ENCODE measurements at regions not wholly inside any gene's neighbourhood (a gene's known extent, or its start where the extent isn't known, plus 50 kb on each side); places are given as distances from the start of the nearest gene placed in this dataset.

GRCh38 chr4:136088211-136088867 is 1444.0 kb downstream of the PCDH18 start:
- H3K27ac ChIP-seq = no peak overlapping the region
- no peaks in the 10 kb centered on the region for H3K4me1 ChIP-seq
- no peaks in the 10 kb centered on the region for H3K9me3 ChIP-seq
- no peak overlapping the region for H3K4me3 ChIP-seq
- H3K27me3 ChIP-seq = no peaks in the 10 kb centered on the region
- TF ChIP-seq POLR2A (IDR thresholded peaks at IDR 0.05) (no peak), CTCF (IDR thresholded peaks at IDR 0.05) (no peak)
- intact Hi-C loops (cut with DNase I; ENCODE audit: low total_unique reads) = no loop called here
- DNase-seq = no peak
- H3K36me3 ChIP-seq = no peaks in the 10 kb centered on the region

GRCh38 chr4:136078976-136079375 is 1453.3 kb downstream of the PCDH18 start:
- TF ChIP-seq POLR2A (IDR thresholded peaks at IDR 0.05) (no peak), CTCF (IDR thresholded peaks at IDR 0.05) (no peak)
- intact Hi-C loops (cut with DNase I; ENCODE audit: low total_unique reads) = no loop called here
- Histone ChIP-seq H3K4me1 (no peaks in the 10 kb centered on the region), H3K36me3 (no peaks in the 10 kb centered on the region), H3K4me3 (no peak overlapping the region), H3K27ac (no peak overlapping the region), H3K27me3 (no peaks in the 10 kb centered on the region), H3K9me3 (no peaks in the 10 kb centered on the region)
- DNase-seq = no peak

- no peak for DNase-seq
- no peak for TF ChIP-seq CTCF (IDR thresholded peaks at IDR 0.05)
- no peak for TF ChIP-seq POLR2A (IDR thresholded peaks at IDR 0.05)
- no peaks in the 10 kb centered on the region for H3K36me3 ChIP-seq
These were observed 1475.5 kb downstream of the PCDH18 start for GRCh38 chr4:136056748-136057147.

GRCh38 chr4:136055360-136055759 is 1476.9 kb downstream of the PCDH18 start:
- TF ChIP-seq CTCF (IDR thresholded peaks at IDR 0.05) (no peak), POLR2A (IDR thresholded peaks at IDR 0.05) (no peak)
- Histone ChIP-seq H3K27me3 (no peaks in the 10 kb centered on the region), H3K9me3 (no peaks in the 10 kb centered on the region), H3K27ac (no peak overlapping the region), H3K4me1 (no peaks in the 10 kb centered on the region), H3K36me3 (no peaks in the 10 kb centered on the region), H3K4me3 (no peak overlapping the region)
- no peak for DNase-seq
- intact Hi-C loops (cut with DNase I; ENCODE audit: low total_unique reads) = no loop called here

More at GRCh38 chr4:136056748-136057147, 1475.5 kb downstream of the PCDH18 start:
- H3K4me1 ChIP-seq = no peaks in the 10 kb centered on the region
- H3K27me3 ChIP-seq = no peaks in the 10 kb centered on the region
- no peak overlapping the region for H3K27ac ChIP-seq
- H3K4me3 ChIP-seq = no peak overlapping the region
- no peaks in the 10 kb centered on the region for H3K9me3 ChIP-seq
- intact Hi-C loops (cut with DNase I; ENCODE audit: low total_unique reads) = no loop called here

- no peak overlapping the region for H3K4me3 ChIP-seq
- no peak overlapping the region for H3K27ac ChIP-seq
- DNase-seq = no peak
- no peaks in the 10 kb centered on the region for H3K9me3 ChIP-seq
- no peaks in the 10 kb centered on the region for H3K4me1 ChIP-seq
- intact Hi-C loops (cut with DNase I; ENCODE audit: low total_unique reads) = no loop called here
- H3K27me3 ChIP-seq = no peaks in the 10 kb centered on the region
- TF ChIP-seq POLR2A (IDR thresholded peaks at IDR 0.05) = no peak
- TF ChIP-seq CTCF (IDR thresholded peaks at IDR 0.05) = no peak
- H3K36me3 ChIP-seq = no peaks in the 10 kb centered on the region
These were observed 1495.5 kb downstream of the PCDH18 start for GRCh38 chr4:136036744-136037143.
